ENCODE measurements at regions not wholly inside any gene's neighbourhood (a gene's known extent, or its start where the extent isn't known, plus 50 kb on each side); places are given as distances from the start of the nearest gene placed in this dataset.

DNA sequence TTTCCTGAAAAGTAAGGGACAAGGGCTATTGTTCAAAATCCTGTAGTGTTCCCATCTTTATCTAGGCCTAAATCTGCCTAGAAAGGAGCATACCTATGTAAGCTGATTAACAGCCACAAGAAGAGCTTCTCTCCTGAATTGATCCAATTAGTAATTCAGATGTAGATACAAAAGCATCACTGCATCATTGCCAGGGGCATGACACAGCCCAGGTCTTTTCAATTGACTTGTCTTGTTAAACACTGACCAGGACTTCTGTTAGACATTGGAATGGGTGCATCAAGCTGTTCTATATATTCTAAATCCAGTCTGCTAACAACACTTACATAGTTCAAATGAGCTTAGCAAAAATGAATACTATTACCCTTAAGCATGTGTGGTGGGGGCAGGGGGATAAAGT is 589.2 kb downstream of the INHBA start:
- TF ChIP-seq, protein P1, sequence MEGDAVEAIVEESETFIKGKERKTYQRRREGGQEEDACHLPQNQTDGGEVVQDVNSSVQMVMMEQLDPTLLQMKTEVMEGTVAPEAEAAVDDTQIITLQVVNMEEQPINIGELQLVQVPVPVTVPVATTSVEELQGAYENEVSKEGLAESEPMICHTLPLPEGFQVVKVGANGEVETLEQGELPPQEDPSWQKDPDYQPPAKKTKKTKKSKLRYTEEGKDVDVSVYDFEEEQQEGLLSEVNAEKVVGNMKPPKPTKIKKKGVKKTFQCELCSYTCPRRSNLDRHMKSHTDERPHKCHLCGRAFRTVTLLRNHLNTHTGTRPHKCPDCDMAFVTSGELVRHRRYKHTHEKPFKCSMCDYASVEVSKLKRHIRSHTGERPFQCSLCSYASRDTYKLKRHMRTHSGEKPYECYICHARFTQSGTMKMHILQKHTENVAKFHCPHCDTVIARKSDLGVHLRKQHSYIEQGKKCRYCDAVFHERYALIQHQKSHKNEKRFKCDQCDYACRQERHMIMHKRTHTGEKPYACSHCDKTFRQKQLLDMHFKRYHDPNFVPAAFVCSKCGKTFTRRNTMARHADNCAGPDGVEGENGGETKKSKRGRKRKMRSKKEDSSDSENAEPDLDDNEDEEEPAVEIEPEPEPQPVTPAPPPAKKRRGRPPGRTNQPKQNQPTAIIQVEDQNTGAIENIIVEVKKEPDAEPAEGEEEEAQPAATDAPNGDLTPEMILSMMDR (IDR thresholded peaks at IDR 0.05), result no peak
- TF ChIP-seq POLR2A (IDR thresholded peaks at IDR 0.05) (no peak), POLR2AphosphoS5 (IDR thresholded peaks at IDR 0.05) (no peak)

All from breast epithelium (tissue), 3 donors.